ENCODE measurements at regions not wholly inside any gene's neighbourhood (a gene's known extent, or its start where the extent isn't known, plus 50 kb on each side); places are given as distances from the start of the nearest gene placed in this dataset.

GRCh38 chr7:46654546-46655443 is 733.7 kb upstream of the IGFBP3 start:
- DNase-seq = no peak

GRCh38 chr7:46653848-46654247 is 732.8 kb upstream of the IGFBP3 start:
- no peak for DNase-seq

GRCh38 chr7:46652317-46652716 is 731.2 kb upstream of the IGFBP3 start:
- DNase-seq = no peak

GRCh38 chr7:46651561-46652088 is 730.6 kb upstream of the IGFBP3 start:
- no peak for DNase-seq

GRCh38 chr7:46651070-46651469 is 730.0 kb upstream of the IGFBP3 start:
- DNase-seq = no peak

GRCh38 chr7:46649876-46650275 is 728.8 kb upstream of the IGFBP3 start:
- no peak for DNase-seq

GRCh38 chr7:46637793-46638735 is 717.0 kb upstream of the IGFBP3 start:
- DNase-seq = no peak

GRCh38 chr7:46636022-46636421 is 715.0 kb upstream of the IGFBP3 start:
- DNase-seq = no peak

- DNase-seq = no peak
These were observed 712.7 kb upstream of the IGFBP3 start for GRCh38 chr7:46633630-46634240.

- DNase-seq = no peak
These were observed 712.1 kb upstream of the IGFBP3 start for GRCh38 chr7:46633200-46633599.

- DNase-seq = no peak
These were observed 709.0 kb upstream of the IGFBP3 start for GRCh38 chr7:46630031-46630430.

GRCh38 chr7:46628389-46628788 is 707.3 kb upstream of the IGFBP3 start:
- no peak for DNase-seq

- no peak for DNase-seq
These were observed 705.7 kb upstream of the IGFBP3 start for GRCh38 chr7:46626691-46627310.

- no peak for DNase-seq
These were observed 705.2 kb upstream of the IGFBP3 start for GRCh38 chr7:46626261-46626660.

GRCh38 chr7:46625032-46625431 is 704.0 kb upstream of the IGFBP3 start:
- DNase-seq = no peak

- no peak for DNase-seq
These were observed 701.2 kb upstream of the IGFBP3 start for GRCh38 chr7:46622251-46622650.

GRCh38 chr7:46619723-46620310 is 698.7 kb upstream of the IGFBP3 start:
- no peak for DNase-seq

- DNase-seq = no peak
These were observed 695.6 kb upstream of the IGFBP3 start for GRCh38 chr7:46616636-46617035.

- no peak for DNase-seq
These were observed 692.5 kb upstream of the IGFBP3 start for GRCh38 chr7:46613551-46613950.

- no peak for DNase-seq
These were observed 692.0 kb upstream of the IGFBP3 start for GRCh38 chr7:46613116-46613515.

- no peak for DNase-seq
These were observed 690.4 kb upstream of the IGFBP3 start for GRCh38 chr7:46611508-46611907.

- no peak for DNase-seq
These were observed 689.7 kb upstream of the IGFBP3 start for GRCh38 chr7:46610746-46611145.

Data from CD4-positive, alpha-beta T cell treated with Interleukin-21 for 1 hour (primary cell).